HG03135 (cell line): ENCODE measurements at regions not wholly inside any gene's neighbourhood (a gene's known extent, or its start where the extent isn't known, plus 50 kb on each side); places are given as distances from the start of the nearest gene placed in this dataset.
"Not testable (repeated sequence)": the region's sequence is repeated elsewhere in the genome, so short reads cannot be mapped to it uniquely, and the experiment has no call there.

ENCODE experiments used
- ATAC-seq: cut with Tn5 transposase; IDR thresholded peaks from one replicate; pipeline ENCODE4 v1.9.1; 2021; ENCODE audit warnings: mild to moderate bottlenecking, moderate library complexity; ENCODE audit not compliant: unreplicated experiment

- no peak for ATAC-seq
Measured at GRCh38 chr10:43921478-43921877, 272.8 kb upstream of the ZNF32 start.

- not testable (repeated sequence) for ATAC-seq
Measured at GRCh38 chr10:43920236-43920758, 271.6 kb upstream of the ZNF32 start.

GRCh38 chr10:43913676-43914235 is 265.1 kb upstream of the ZNF32 start:
- no peak for ATAC-seq

GRCh38 chr10:43912469-43912868 is 263.8 kb upstream of the ZNF32 start:
- no peak for ATAC-seq

- ATAC-seq, result no peak
Measured at GRCh38 chr10:43906490-43906889, 257.8 kb upstream of the ZNF32 start.

- ATAC-seq, result no peak
Measured at GRCh38 chr10:43905512-43906236, 257.0 kb upstream of the ZNF32 start.

GRCh38 chr10:43904844-43905243 is 256.2 kb upstream of the ZNF32 start:
- ATAC-seq, result no peak

- ATAC-seq, result no peak
Measured at GRCh38 chr10:43904301-43904700, 255.6 kb upstream of the ZNF32 start.

- ATAC-seq, result no peak
Measured at GRCh38 chr10:43903451-43903850, 254.8 kb upstream of the ZNF32 start.

GRCh38 chr10:43902842-43903241 is 254.2 kb upstream of the ZNF32 start:
- ATAC-seq, result no peak

GRCh38 chr10:43901744-43902504 is 253.2 kb upstream of the ZNF32 start:
- ATAC-seq, result no peak

- ATAC-seq, result no peak
Measured at GRCh38 chr10:43901302-43901701, 252.6 kb upstream of the ZNF32 start.

GRCh38 chr10:43900571-43900970 is 251.9 kb upstream of the ZNF32 start:
- no peak for ATAC-seq

GRCh38 chr10:43899224-43899959 is 250.7 kb upstream of the ZNF32 start:
- no peak for ATAC-seq

- ATAC-seq, result no peak
Measured at GRCh38 chr10:43898592-43898991, 249.9 kb upstream of the ZNF32 start.

- ATAC-seq, result no peak
Measured at GRCh38 chr10:43897765-43898419, 249.2 kb upstream of the ZNF32 start.

GRCh38 chr10:43892062-43892770 is 243.5 kb upstream of the ZNF32 start:
- no peak for ATAC-seq

GRCh38 chr10:43891241-43891640 is 242.6 kb upstream of the ZNF32 start:
- ATAC-seq, result no peak

GRCh38 chr10:43890124-43890523 is 241.4 kb upstream of the ZNF32 start:
- no peak for ATAC-seq

- ATAC-seq, result no peak
Measured at GRCh38 chr10:43888586-43888985, 239.9 kb upstream of the ZNF32 start.
